Transverse colon (tissue), 4 donors: ENCODE measurements at regions not wholly inside any gene's neighbourhood (a gene's known extent, or its start where the extent isn't known, plus 50 kb on each side); places are given as distances from the start of the nearest gene placed in this dataset.

Experiments
- DNase-seq: peaks from one replicate; pipeline ENCODE4 v3.0.0-alpha.2; 2019
- H3K27ac ChIP-seq, 4 donors: fragments of 200-600 bp; sonication (generic); 2 replicates each; pipeline ENCODE4 v1.5.1; 2016 to 2018; ENCODE audit warnings: inconsistent platforms in 4 of 4
- H3K27me3 ChIP-seq: fragments of 200-600 bp; sonication (generic); 2 replicates; pipeline ENCODE4 v1.5.1; 2017; ENCODE audit warnings: inconsistent platforms
- H3K36me3 ChIP-seq, 4 donors: fragments of 200-600 bp; sonication (generic); 2 replicates each; pipeline ENCODE4 v1.5.1; 2017 to 2019; ENCODE audit warnings: inconsistent platforms in 4 of 4
- H3K4me1 ChIP-seq, 4 donors: fragments of 200-600 bp; sonication (generic); 2 replicates each; pipeline ENCODE4 v1.5.1; 2017 to 2020; ENCODE audit warnings: inconsistent platforms in 4 of 4
- H3K4me3 ChIP-seq, 4 donors: fragments of 200-600 bp; sonication (generic); 1 replicate in 1 of 4; 2 replicates in 3 of 4; pipeline versions ENCODE4 v1.5.1 to v1.6.1; 2017 to 2019; ENCODE audit warnings: inconsistent platforms in 4 of 4
- H3K9me3 ChIP-seq, 2 donors: fragments of 200-600 bp; sonication (generic); 2 replicates each; pipeline ENCODE4 v1.5.1; 2017 to 2019; ENCODE audit warnings: inconsistent platforms in 2 of 2
- CTCF ChIP-seq, 5 experiments: fragments of 200-600 bp in 3 of 5; fragments of 450-650 bp in 2 of 5; sonication (generic) in 3 of 5; IDR thresholded peaks; 1 replicate in 2 of 5; 2 replicates in 3 of 5; pipeline ENCODE4 v1.5.1; 2016 to 2017; ENCODE audit warnings: antibody characterized with exemption in 5 of 5, inconsistent platforms in 3 of 5, mild to moderate bottlenecking in 2 of 5, moderate library complexity in 1 of 5
- EP300 ChIP-seq: sonication (generic); formaldehyde crosslinking; IDR thresholded peaks from one replicate; pipeline ENCODE4 v1.6.1; 2017; ENCODE audit warnings: antibody characterized with exemption, low read depth
- POLR2A ChIP-seq: fragments of 450-650 bp; IDR thresholded peaks from one replicate; pipeline ENCODE4 v1.6.1; 2016; ENCODE audit warnings: antibody characterized with exemption, mild to moderate bottlenecking, moderate library complexity
- POLR2AphosphoS5 ChIP-seq, 3 donors: sonication (generic); formaldehyde crosslinking; IDR thresholded peaks; one replicate each; pipeline ENCODE4 v1.6.1; 2016; ENCODE audit warnings: antibody characterized with exemption in 3 of 3
- whole genome bisulfite sequencing, 2 donors: methylation state at CpG; one replicate each; pipeline ENCODE4 v1.1.5; 2018; ENCODE audit warnings: low coverage in 1 of 2; 5-methylcytosine and 5-hydroxymethylcytosine counted together
- in situ Hi-C, 4 donors: fragments of 200-750 bp; cut with MboI; loops; one replicate each; pipeline versions ENCODE4 v1.15.0 to v1.15.1; 2017; ENCODE audit warnings: low sequenced_read_pairs in 3 of 4, low pct_ligation_motif_present in 1 of 4, low pct_unique_long_range_greater_than_20kb in 1 of 4
- intact Hi-C: fragments of 100-400 bp; cut with DNase I; formaldehyde crosslinking; loops from one replicate; pipeline ENCODE4 v1.15.1; 2023; ENCODE audit warnings: low total_unique reads

- H3K4me1 ChIP-seq: peaks cover 0 to 33% (median 12%) of the 10 kb centered on the region in 4 donors
- in situ Hi-C loops (loop anchor here in 1 of 4 donors (10.0 kb wide), 1 partner anchor 526 kb away; the partner anchor contains the start of gene JAG1), intact Hi-C loops (loop anchor here (5.0 kb wide), 1 partner anchor 588 kb away; no protein-coding TSS in a partner anchor)
- no peak for DNase-seq
- H3K9me3 ChIP-seq: no peaks in the 10 kb centered on the region
- no peak overlapping the region for H3K27ac ChIP-seq
- no peaks in the 10 kb centered on the region for H3K36me3 ChIP-seq
- no peak overlapping the region for H3K4me3 ChIP-seq
- TF ChIP-seq POLR2AphosphoS5 (IDR thresholded peaks at IDR 0.05): peak in 1 of 3 donors; percentile 16
- TF ChIP-seq CTCF (IDR thresholded peaks at IDR 0.05): no peak
- TF ChIP-seq POLR2A: no peak
- H3K27me3 ChIP-seq: no peaks in the 10 kb centered on the region
These were observed 526.6 kb upstream of the JAG1 start for GRCh38 chr20:11200423-11200822.

GRCh38 chr20:11204926-11205768, 531.3 kb upstream of the JAG1 start:
- in situ Hi-C loops (loop anchor here in 1 of 4 donors (10.0 kb wide), 1 partner anchor 530 kb away; the partner anchor contains the start of gene JAG1), intact Hi-C loops (loop anchor here (5.0 kb wide), 1 partner anchor 593 kb away; no protein-coding TSS in a partner anchor)
- Histone ChIP-seq H3K9me3 (no peaks in the 10 kb centered on the region), H3K4me3 (no peak overlapping the region), H3K36me3 (no peaks in the 10 kb centered on the region), H3K4me1 (peaks cover 0 to 19% (median 4%) of the 10 kb centered on the region in 4 donors), H3K27ac (peak overlapping the region in 2 of 4 donors; percentile 19 to 42), H3K27me3 (no peaks in the 10 kb centered on the region)
- TF ChIP-seq POLR2AphosphoS5 (IDR thresholded peaks at IDR 0.05): no peak
- no peak for TF ChIP-seq POLR2A
- TF ChIP-seq CTCF (IDR thresholded peaks at IDR 0.05): peak; percentile 63 to 80 (median 74)
- no peak for TF ChIP-seq EP300
- peak; percentile 74 for DNase-seq
- 20 to 32% methylated on average over 3 to 4 of the region's 4 CpGs for WGBS, 2 donors

GRCh38 chr20:11205769-11206362, 532.1 kb upstream of the JAG1 start:
- Histone ChIP-seq H3K27ac (no peak overlapping the region), H3K27me3 (no peaks in the 10 kb centered on the region), H3K4me3 (no peak overlapping the region), H3K9me3 (no peaks in the 10 kb centered on the region), H3K4me1 (peaks cover 0 to 16% (median 2%) of the 10 kb centered on the region in 4 donors), H3K36me3 (no peaks in the 10 kb centered on the region)
- DNase-seq: no peak
- WGBS, 2 donors: 55 to 66% methylated on average over 4 of the region's 4 CpGs
- in situ Hi-C loops (loop anchor here in 1 of 4 donors (10.0 kb wide), 1 partner anchor 531 kb away; the partner anchor contains the start of gene JAG1), intact Hi-C loops (no loop called here)
- no peak for TF ChIP-seq CTCF (IDR thresholded peaks at IDR 0.05)
- no peak for TF ChIP-seq POLR2AphosphoS5 (IDR thresholded peaks at IDR 0.05)
- TF ChIP-seq EP300: no peak
- TF ChIP-seq POLR2A: no peak

GRCh38 chr20:11207749-11208502, 534.1 kb upstream of the JAG1 start:
- TF ChIP-seq POLR2AphosphoS5 (IDR thresholded peaks at IDR 0.05) (no peak), CTCF (IDR thresholded peaks at IDR 0.05) (no peak), EP300 (no peak), POLR2A (no peak)
- no peak overlapping the region for H3K4me3 ChIP-seq
- in situ Hi-C loops: loop anchor here in 1 of 4 donors (10.0 kb wide), 1 partner anchor 533 kb away; the partner anchor contains the start of gene JAG1
- intact Hi-C loops: no loop called here
- H3K27me3 ChIP-seq: no peaks in the 10 kb centered on the region
- no peak for DNase-seq
- H3K4me1 ChIP-seq: peaks cover 0 to 21% (median 5%) of the 10 kb centered on the region in 4 donors
- H3K27ac ChIP-seq: no peak overlapping the region
- WGBS, 2 donors: 71 to 79% methylated on average over 8 to 10 of the region's 10 CpGs
- no peaks in the 10 kb centered on the region for H3K36me3 ChIP-seq
- H3K9me3 ChIP-seq: no peaks in the 10 kb centered on the region
